Lower lobe of right lung (tissue), 2 donors: ENCODE measurements at regions not wholly inside any gene's neighbourhood (a gene's known extent, or its start where the extent isn't known, plus 50 kb on each side); places are given as distances from the start of the nearest gene placed in this dataset.

Experiments used
- ATAC-seq, 2 donors: fragments of 200-7000 bp; cut with Tn5 transposase; one replicate each; pipeline ENCODE4 v1.9.1; 2020 to 2022; ENCODE audit warnings: mild to moderate bottlenecking in 2 of 2, moderate library complexity in 2 of 2
- DNase-seq: peaks from one replicate; pipeline ENCODE4 v3.0.0-alpha.2; 2020
- H3K27ac ChIP-seq: fragments of 200-600 bp; one replicate; pipeline ENCODE4 v1.8.0; 2022
- H3K27me3 ChIP-seq: fragments of 200-600 bp; one replicate; pipeline ENCODE4 v1.8.0; 2022; ENCODE audit warnings: low read depth
- H3K36me3 ChIP-seq: fragments of 200-600 bp; one replicate; pipeline ENCODE4 v1.8.0; 2022; ENCODE audit warnings: mild to moderate bottlenecking
- H3K4me1 ChIP-seq: fragments of 200-600 bp; one replicate; pipeline ENCODE4 v1.8.0; 2022
- H3K4me3 ChIP-seq: fragments of 200-600 bp; one replicate; pipeline ENCODE4 v1.8.0; 2022; ENCODE audit warnings: mild to moderate bottlenecking
- H3K9me3 ChIP-seq: fragments of 200-600 bp; one replicate; pipeline ENCODE4 v1.8.0; 2022
- intact Hi-C: fragments of 100-400 bp; cut with DNase I; formaldehyde crosslinking; loops from one replicate; pipeline ENCODE4 v1.11.0; 2022
- TF ChIP-seq, protein P1 (sequence below): fragments of 200-600 bp; IDR thresholded peaks from one replicate; pipeline ENCODE4 v1.8.0; 2022; ENCODE audit warnings: antibody characterized with exemption, mild to moderate bottlenecking
- donor health status: DM: no; HTN: yes; CAD: no; lungs with severe emphysema.

DNA sequence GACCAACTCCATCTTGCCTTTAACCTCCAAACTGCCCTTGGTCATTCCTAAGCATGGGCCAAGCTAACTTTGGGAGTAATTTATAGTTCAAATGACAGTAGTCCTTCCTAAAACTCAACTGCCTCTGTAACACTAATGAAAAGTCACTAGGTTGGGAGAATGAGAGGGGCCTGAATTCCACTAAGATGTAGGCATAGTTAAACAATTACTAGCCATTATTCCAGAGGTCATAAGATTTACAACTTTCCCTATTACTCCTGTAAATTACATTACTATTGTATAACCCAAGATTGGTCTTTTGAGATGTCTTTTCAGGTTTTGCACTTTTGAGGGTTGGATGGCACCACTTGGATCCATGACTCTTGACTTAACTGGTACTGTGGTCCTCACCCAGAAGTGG, 94.6 kb downstream of the SPP2 start:
- Histone ChIP-seq H3K27ac (no peak overlapping the region), H3K36me3 (no peaks in the 10 kb centered on the region), H3K4me3 (no peak overlapping the region), H3K4me1 (no peaks in the 10 kb centered on the region), H3K9me3 (no peaks in the 10 kb centered on the region), H3K27me3 (no peaks in the 10 kb centered on the region)
- TF ChIP-seq, protein P1, sequence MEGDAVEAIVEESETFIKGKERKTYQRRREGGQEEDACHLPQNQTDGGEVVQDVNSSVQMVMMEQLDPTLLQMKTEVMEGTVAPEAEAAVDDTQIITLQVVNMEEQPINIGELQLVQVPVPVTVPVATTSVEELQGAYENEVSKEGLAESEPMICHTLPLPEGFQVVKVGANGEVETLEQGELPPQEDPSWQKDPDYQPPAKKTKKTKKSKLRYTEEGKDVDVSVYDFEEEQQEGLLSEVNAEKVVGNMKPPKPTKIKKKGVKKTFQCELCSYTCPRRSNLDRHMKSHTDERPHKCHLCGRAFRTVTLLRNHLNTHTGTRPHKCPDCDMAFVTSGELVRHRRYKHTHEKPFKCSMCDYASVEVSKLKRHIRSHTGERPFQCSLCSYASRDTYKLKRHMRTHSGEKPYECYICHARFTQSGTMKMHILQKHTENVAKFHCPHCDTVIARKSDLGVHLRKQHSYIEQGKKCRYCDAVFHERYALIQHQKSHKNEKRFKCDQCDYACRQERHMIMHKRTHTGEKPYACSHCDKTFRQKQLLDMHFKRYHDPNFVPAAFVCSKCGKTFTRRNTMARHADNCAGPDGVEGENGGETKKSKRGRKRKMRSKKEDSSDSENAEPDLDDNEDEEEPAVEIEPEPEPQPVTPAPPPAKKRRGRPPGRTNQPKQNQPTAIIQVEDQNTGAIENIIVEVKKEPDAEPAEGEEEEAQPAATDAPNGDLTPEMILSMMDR: no peak
- DNase-seq (no peak), ATAC-seq (no peak)
- intact Hi-C loops: no loop called here

DNA sequence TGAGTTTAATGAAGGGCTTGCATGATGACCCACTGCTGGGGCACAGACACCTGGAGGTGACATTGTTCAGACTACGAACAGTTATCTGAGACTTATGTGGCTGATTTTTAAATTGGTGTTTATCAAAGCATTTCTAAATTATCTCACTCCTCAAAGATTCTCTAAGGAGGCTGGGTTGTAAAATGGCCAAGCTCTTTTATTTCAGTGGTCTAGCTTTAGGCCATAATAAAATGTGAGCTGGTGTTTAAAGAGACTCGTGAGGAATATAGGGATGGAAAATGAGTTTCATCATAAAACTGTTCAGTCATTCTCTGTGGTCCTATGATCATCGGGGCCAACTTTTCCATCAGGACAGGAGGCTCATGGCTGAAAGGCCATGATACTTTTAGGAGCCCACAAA, 93.4 kb downstream of the SPP2 start:
- H3K4me1 ChIP-seq: no peaks in the 10 kb centered on the region
- no peaks in the 10 kb centered on the region for H3K36me3 ChIP-seq
- no peaks in the 10 kb centered on the region for H3K27me3 ChIP-seq
- ATAC-seq (no peak), DNase-seq (no peak)
- TF ChIP-seq, protein P1: no peak
- intact Hi-C loops: no loop called here
- H3K27ac ChIP-seq: no peak overlapping the region
- H3K9me3 ChIP-seq: no peaks in the 10 kb centered on the region
- no peak overlapping the region for H3K4me3 ChIP-seq

GRCh38 chr2:234142530-234142929, 92.0 kb downstream of the SPP2 start:
- peak; percentile 50 to 65 for ATAC-seq
- no peak for DNase-seq
- no peak overlapping the region for H3K27ac ChIP-seq
- H3K4me1 ChIP-seq: no peaks in the 10 kb centered on the region
- H3K27me3 ChIP-seq: no peaks in the 10 kb centered on the region
- TF ChIP-seq, protein P1: no peak
- no peaks in the 10 kb centered on the region for H3K36me3 ChIP-seq
- H3K4me3 ChIP-seq: no peak overlapping the region
- intact Hi-C loops: no loop called here
- H3K9me3 ChIP-seq: no peaks in the 10 kb centered on the region

GRCh38 chr2:234139755-234140154, 89.3 kb downstream of the SPP2 start:
- ATAC-seq: no peak

DNA sequence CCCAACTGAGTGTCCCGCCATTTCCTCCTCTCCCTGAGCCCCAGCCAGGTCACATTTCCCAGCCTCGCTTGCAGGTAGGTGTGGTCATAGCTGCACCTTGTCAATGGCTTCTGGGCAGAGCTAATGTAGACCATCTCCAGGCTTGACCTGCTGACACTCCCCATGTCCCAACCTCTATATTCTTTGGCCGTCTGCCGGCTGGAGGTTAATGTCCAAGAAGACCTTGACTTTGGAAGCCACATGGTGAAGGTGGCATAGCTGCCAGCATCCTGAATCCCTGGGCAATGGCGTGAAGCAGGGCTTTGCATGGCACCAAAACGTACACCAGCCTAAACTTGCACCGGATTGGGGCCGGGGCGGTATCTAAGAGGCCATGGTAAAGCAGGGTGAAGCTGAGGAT, 88.3 kb downstream of the SPP2 start:
- DNase-seq (no peak), ATAC-seq (no peak)

More at GRCh38 chr2:234139755-234140154, 89.3 kb downstream of the SPP2 start:
- Histone ChIP-seq H3K27ac (no peak overlapping the region), H3K9me3 (no peaks in the 10 kb centered on the region), H3K36me3 (no peaks in the 10 kb centered on the region), H3K27me3 (no peaks in the 10 kb centered on the region), H3K4me1 (peaks cover 5% of the 10 kb centered on the region), H3K4me3 (no peak overlapping the region)
- DNase-seq: no peak
- TF ChIP-seq, protein P1: no peak
- intact Hi-C loops: no loop called here

More for the DNA sequence above, 88.3 kb downstream of the SPP2 start:
- TF ChIP-seq, protein P1: no peak
- H3K27me3 ChIP-seq: no peaks in the 10 kb centered on the region
- no peaks in the 10 kb centered on the region for H3K9me3 ChIP-seq
- intact Hi-C loops: no loop called here
- H3K36me3 ChIP-seq: no peaks in the 10 kb centered on the region
- H3K4me3 ChIP-seq: no peak overlapping the region
- H3K4me1 ChIP-seq: peaks cover 5% of the 10 kb centered on the region
- no peak overlapping the region for H3K27ac ChIP-seq
